NB4 (cell line): ENCODE measurements at regions not wholly inside any gene's neighbourhood (a gene's known extent, or its start where the extent isn't known, plus 50 kb on each side); places are given as distances from the start of the nearest gene placed in this dataset.
"Not testable (repeated sequence)": the region's sequence is repeated elsewhere in the genome, so short reads cannot be mapped to it uniquely, and the experiment has no call there.

Experiments used
- CTCF ChIP-seq: IDR thresholded peaks from one replicate; pipeline ENCODE4 v1.5.1; 2012; ENCODE audit warnings: low read depth, low read length
- POLR2A ChIP-seq: IDR thresholded peaks from 2 replicates; pipeline ENCODE4 v1.6.1; 2011; ENCODE audit warnings: mild to moderate bottlenecking; ENCODE audit not compliant: insufficient read length; ENCODE audit errors: extremely low read depth

DNA sequence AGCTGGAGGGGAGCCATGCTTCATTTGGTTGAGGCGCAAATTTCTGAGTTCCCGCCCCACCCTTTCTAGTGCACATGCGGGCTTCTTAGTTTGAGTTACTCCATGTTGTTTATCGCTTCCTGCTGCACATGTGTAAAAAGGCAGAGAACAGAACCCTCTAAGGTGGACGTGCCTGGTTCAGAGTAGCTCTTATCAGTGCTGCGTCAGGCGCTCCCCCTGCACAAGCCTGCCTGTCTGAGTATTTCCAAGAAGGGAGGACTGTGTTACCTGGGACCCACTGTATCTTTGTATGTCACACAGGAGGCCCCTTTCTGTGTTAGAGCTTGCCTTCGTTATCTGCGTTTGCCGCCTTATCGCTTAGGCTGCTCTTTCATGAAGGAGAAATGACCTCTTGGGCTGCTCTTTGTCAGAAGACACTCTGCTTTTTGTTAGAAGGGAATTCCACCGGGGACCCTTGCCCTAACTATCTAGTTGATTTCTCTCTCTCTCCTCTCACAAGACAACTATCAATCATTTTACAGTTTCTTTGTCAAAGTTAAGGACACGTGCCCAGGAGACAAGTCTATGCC is 532.1 kb downstream of the TGIF2LX start:
- not testable (repeated sequence) for TF ChIP-seq CTCF, POLR2A
